ENCODE measurements at regions not wholly inside any gene's neighbourhood (a gene's known extent, or its start where the extent isn't known, plus 50 kb on each side); places are given as distances from the start of the nearest gene placed in this dataset.
"Not testable (repeated sequence)": the region's sequence is repeated elsewhere in the genome, so short reads cannot be mapped to it uniquely, and the experiment has no call there.

DNA sequence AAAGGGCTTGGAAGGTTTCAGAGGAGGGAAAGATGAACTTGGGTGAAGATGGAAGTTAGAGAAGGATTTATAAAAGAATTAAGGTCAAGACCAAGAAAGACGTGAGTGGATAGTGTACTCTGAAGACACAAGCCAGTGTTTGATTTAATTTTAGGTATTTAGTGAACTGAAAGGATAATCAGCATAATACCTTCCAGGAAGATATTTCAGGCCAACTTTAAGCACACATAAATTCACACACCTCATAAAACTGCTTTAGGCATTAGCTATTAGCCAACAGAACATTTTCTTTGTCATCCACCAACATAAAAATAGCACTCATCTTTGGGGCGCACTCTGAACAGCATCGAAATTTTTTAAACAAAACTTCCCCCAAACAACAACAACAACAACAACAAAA, 71.7 kb upstream of the CSNK1A1L start (continued):
- no peak for TF ChIP-seq ESRRA (IDR thresholded peaks at IDR 0.05; ENCODE audit: borderline replicate concordance, low read length)
- no peak for TF ChIP-seq KDM5A (IDR thresholded peaks at IDR 0.05)
- no peak for TF ChIP-seq JUNB (IDR thresholded peaks at IDR 0.05)
- no peak for TF ChIP-seq RCOR1 (IDR thresholded peaks at IDR 0.05; ENCODE audit: low read depth, low read length)
- no peak for TF ChIP-seq PHF8 (IDR thresholded peaks at IDR 0.05; ENCODE audit: borderline replicate concordance, low read depth)
- TF ChIP-seq ZFP36 (IDR thresholded peaks at IDR 0.05; ENCODE audit: borderline replicate concordance, partially characterized antibody), result no peak

DNA sequence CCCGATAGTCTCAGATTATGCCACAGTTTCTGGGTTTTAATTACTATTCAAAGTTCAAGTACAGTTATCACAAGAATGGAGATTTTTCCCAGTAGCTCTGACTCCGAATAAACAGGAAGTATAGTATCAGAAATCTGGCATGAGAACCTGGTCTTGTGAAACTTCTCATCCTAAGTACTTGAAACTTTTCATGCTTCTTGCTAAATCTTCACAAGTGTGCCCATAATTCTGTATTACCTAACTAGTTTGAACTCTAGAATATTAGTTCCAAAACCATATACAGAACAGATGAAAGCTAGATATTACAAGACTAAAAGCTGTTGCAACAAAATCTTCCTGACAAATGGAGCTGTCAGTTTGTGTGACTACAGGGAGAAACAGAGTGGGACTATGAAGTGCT, 70.5 kb upstream of the CSNK1A1L start:
- Histone ChIP-seq H3K4me3 (no peak overlapping the region), H3K4me1 (no peaks in the 10 kb centered on the region), H3K4me2 (no peak overlapping the region), H3K27ac (no peak overlapping the region), H3K9me3 (no peaks in the 10 kb centered on the region)
- FAIRE-seq (no peak), DNase-seq (ENCODE audit: low read depth in 1 of 2, low spot score in 1 of 2) (no peak), ATAC-seq (no peak)
- ChIA-PET CTCF (no interaction called here), POLR2A (no interaction called here)
- 1% methylated on average over 2 of the region's 2 CpGs for WGBS (ENCODE audit: missing lambda C conversion rate)
- no peak for TF ChIP-seq SREBF2 (IDR thresholded peaks at IDR 0.05)
- TF ChIP-seq RNF2 (IDR thresholded peaks at IDR 0.05; ENCODE audit: borderline replicate concordance, low read depth), result no peak
- TF ChIP-seq ZSCAN20 (CRISPR knock-in tag; IDR thresholded peaks at IDR 0.05), result no peak
- TF ChIP-seq ZC3H11A (IDR thresholded peaks at IDR 0.05), result no peak
- TF ChIP-seq, protein P1, sequence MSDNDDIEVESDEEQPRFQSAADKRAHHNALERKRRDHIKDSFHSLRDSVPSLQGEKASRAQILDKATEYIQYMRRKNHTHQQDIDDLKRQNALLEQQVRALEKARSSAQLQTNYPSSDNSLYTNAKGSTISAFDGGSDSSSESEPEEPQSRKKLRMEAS (IDR thresholded peaks at IDR 0.05), result no peak
- TF ChIP-seq SMC3 (IDR thresholded peaks at IDR 0.05), result no peak
- no peak for TF ChIP-seq JUNB (IDR thresholded peaks at IDR 0.05)
- TF ChIP-seq EHMT2 (IDR thresholded peaks at IDR 0.05; ENCODE audit: low read depth), result no peak
- TF ChIP-seq, protein P2, sequence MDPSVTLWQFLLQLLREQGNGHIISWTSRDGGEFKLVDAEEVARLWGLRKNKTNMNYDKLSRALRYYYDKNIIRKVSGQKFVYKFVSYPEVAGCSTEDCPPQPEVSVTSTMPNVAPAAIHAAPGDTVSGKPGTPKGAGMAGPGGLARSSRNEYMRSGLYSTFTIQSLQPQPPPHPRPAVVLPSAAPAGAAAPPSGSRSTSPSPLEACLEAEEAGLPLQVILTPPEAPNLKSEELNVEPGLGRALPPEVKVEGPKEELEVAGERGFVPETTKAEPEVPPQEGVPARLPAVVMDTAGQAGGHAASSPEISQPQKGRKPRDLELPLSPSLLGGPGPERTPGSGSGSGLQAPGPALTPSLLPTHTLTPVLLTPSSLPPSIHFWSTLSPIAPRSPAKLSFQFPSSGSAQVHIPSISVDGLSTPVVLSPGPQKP (IDR thresholded peaks at IDR 0.05; ENCODE audit: low read depth, low read length), result no peak
- no peak for TF ChIP-seq POLR2A (IDR thresholded peaks at IDR 0.05; ENCODE audit: low read length)
- no peak for TF ChIP-seq NFE2L2 (conservative IDR thresholded peaks at IDR 0.05; ENCODE audit: low read length)
- TF ChIP-seq FOXS1 (CRISPR knock-in tag; IDR thresholded peaks at IDR 0.05), result no peak
- TF ChIP-seq RFX5 (IDR thresholded peaks at IDR 0.05), result no peak

DNA sequence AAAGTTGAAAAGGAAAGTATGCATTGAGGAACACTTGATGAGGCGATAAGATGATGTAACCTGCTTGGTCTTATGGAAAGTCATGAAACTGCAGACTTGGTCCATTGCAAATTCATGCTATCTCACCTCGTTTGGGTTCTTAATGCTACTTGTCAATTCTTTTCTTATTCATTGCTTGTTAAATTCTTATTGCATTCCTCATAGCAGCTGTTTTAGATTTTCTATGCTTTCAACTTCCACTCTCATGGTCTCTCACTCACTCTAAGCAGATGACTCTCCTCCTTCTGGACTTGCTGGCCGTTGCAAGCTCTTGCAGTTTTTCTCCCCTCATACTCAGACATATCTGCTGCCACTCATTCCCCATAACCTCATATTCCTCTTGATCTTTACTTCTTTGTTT, 67.8 kb upstream of the CSNK1A1L start:
- FAIRE-seq (no peak), DNase-seq (ENCODE audit: low read depth in 1 of 2, low spot score in 1 of 2) (no peak), ATAC-seq (no peak)
- TF ChIP-seq ZC3H11A (IDR thresholded peaks at IDR 0.05) (no peak), PHF8 (IDR thresholded peaks at IDR 0.05; ENCODE audit: borderline replicate concordance, low read depth) (no peak)
- H3K4me3 ChIP-seq, result no peak overlapping the region
- H3K27ac ChIP-seq, result no peak overlapping the region
- ChIA-PET POLR2A (no interaction called here), CTCF (no interaction called here)
- no peaks in the 10 kb centered on the region for H3K4me1 ChIP-seq
- 1% methylated on average over 3 of the region's 3 CpGs for WGBS (ENCODE audit: missing lambda C conversion rate)
- H3K9me3 ChIP-seq, result no peaks in the 10 kb centered on the region
- H3K4me2 ChIP-seq, result no peak overlapping the region

DNA sequence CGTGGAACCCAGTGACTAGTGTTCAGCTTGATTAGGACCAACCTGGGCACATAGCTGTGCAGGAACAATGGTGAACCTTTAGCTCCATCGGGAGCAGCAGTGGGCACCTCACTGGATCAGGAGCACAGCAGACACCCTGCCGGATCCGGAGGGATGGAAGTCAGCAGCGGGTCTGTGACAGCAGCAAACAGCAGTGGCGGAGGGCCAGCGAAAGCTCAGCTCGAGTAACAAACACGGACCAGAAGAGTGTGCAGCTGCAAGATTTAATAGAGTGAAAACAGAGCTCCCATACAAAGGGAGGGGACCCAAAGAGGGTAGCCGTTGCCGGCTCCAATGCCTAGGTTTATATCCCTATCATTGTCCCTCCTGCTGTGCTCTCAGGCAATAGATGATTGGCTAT, 66.8 kb upstream of the CSNK1A1L start:
- H3K4me3 ChIP-seq; POLR2A ChIA-PET; H3K27ac ChIP-seq; H3K9me3 ChIP-seq; ATAC-seq; FAIRE-seq; H3K4me1 ChIP-seq; DNase-seq (ENCODE audit: low read depth in 1 of 2, low spot score in 1 of 2); H3K4me2 ChIP-seq; CTCF ChIA-PET: not testable (repeated sequence)
- 35% methylated on average over 10 of the region's 11 CpGs for WGBS (ENCODE audit: missing lambda C conversion rate)

DNA sequence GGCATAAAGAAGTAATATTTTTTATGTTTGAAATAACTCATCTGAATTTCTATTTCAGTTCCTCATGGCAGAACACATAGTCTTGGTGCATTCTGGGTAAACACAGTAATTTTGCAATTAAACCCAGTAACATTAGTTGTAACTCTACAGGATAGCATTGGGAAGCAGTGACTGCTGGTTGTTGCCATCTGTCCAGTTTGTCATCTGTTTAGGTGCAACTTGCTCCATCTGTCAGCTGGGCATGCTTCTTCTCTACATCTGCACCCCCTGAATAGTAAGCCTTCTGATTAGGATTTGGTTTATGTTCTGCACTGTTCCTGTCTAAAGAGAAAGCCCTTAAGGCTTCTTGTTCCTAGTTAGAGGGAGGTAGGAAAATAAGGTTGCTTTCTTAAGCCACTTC, 63.5 kb upstream of the CSNK1A1L start:
- no peak overlapping the region for H3K27ac ChIP-seq
- FAIRE-seq, result no peak

More for the DNA sequence above, 63.5 kb upstream of the CSNK1A1L start:
- TF ChIP-seq ZFP36 (IDR thresholded peaks at IDR 0.05; ENCODE audit: borderline replicate concordance, partially characterized antibody), result no peak
- no peak for TF ChIP-seq EHMT2 (IDR thresholded peaks at IDR 0.05; ENCODE audit: low read depth)
- no peak for TF ChIP-seq HOXA7 (CRISPR knock-in tag; IDR thresholded peaks at IDR 0.05)
- TF ChIP-seq ZC3H11A (IDR thresholded peaks at IDR 0.05), result no peak
- no peak for TF ChIP-seq MYC (IDR thresholded peaks at IDR 0.05; ENCODE audit: borderline replicate concordance, low read length)
- TF ChIP-seq, protein P3, sequence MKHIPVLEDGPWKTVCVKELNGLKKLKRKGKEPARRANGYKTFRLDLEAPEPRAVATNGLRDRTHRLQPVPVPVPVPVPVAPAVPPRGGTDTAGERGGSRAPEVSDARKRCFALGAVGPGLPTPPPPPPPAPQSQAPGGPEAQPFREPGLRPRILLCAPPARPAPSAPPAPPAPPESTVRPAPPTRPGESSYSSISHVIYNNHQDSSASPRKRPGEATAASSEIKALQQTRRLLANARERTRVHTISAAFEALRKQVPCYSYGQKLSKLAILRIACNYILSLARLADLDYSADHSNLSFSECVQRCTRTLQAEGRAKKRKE (CRISPR knock-in tag; IDR thresholded peaks at IDR 0.05; ENCODE audit: low read depth), result no peak
- no peak for TF ChIP-seq CBX2 (IDR thresholded peaks at IDR 0.05; ENCODE audit: borderline replicate concordance, low read depth)
- TF ChIP-seq KDM5A (IDR thresholded peaks at IDR 0.05), result no peak
- no peak for TF ChIP-seq PHF8 (IDR thresholded peaks at IDR 0.05; ENCODE audit: borderline replicate concordance, low read depth)
- ATAC-seq, result no peak
- Histone ChIP-seq H3K4me1 (no peaks in the 10 kb centered on the region), H3K4me2 (no peak overlapping the region), H3K4me3 (no peak overlapping the region), H3K9me3 (no peaks in the 10 kb centered on the region)
- ChIA-PET POLR2A (no interaction called here), CTCF (no interaction called here)
- DNase-seq (ENCODE audit: low read depth in 1 of 2, low spot score in 1 of 2), result no peak
